HuH-7 (cell line): ENCODE measurements at regions not wholly inside any gene's neighbourhood (a gene's known extent, or its start where the extent isn't known, plus 50 kb on each side); places are given as distances from the start of the nearest gene placed in this dataset.

Source experiments
- DNase-seq: peaks from one replicate; pipeline ENCODE4 v3.0.0; 2011; ENCODE audit warnings: low spot score

DNA sequence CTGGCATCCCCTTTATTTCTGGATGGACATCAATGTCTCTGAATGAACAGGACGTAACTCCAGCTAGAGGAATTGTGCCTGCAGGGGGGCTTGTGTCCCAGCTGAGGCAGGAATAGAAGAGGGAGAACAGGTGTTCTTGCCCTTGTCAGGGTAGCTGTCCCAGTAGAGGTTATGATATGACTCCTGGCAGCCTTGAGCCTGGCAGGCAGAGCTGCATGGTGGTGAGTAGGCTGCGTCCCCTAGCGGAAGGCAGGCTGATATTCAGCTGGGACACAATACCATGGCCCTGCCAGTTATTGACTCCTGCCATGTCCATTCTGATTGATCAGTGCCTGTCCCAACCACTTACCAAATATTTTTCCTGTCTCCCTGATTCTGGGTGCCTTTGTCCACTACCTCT is 197.2 kb downstream of the RAP2A start:
- DNase-seq, result peak; percentile 6

DNA sequence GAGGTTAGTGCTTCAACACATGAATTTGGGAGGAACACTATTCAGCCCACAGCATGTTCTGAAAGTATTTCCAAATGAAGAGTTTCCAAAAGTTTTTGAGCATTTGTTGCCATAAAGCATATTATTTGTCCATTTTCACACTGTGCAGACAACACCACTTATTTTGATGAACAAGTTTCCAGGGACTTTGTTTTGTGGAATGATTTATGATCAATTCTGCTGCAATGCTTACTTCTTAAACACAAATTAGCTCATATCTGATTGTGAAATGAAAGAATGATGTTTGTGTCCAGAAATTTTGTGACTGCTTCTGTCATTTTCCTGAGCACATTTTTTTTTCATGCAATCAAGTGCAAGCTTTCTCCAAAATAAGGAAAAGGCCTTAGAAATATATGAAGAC is 205.3 kb downstream of the RAP2A start:
- no peak for DNase-seq

DNA sequence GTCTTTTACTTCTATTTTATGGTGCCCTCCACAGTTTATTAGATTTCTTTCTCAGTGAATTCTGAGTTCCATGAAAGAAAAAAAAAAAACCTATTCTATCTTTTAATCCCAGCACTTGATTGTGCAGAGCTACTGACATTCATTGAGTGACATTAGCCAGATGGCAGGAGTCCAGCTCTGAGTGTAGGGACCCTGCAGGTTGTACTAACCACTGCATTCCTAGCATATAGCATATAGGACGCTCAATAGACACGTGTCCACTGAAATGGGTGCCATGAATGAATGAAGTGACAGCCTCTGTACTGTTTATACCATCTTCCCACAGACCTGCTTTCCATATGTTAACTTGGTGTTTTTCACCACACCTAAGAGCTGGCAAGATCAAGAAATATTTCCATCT is 206.3 kb downstream of the RAP2A start:
- DNase-seq, result no peak

DNA sequence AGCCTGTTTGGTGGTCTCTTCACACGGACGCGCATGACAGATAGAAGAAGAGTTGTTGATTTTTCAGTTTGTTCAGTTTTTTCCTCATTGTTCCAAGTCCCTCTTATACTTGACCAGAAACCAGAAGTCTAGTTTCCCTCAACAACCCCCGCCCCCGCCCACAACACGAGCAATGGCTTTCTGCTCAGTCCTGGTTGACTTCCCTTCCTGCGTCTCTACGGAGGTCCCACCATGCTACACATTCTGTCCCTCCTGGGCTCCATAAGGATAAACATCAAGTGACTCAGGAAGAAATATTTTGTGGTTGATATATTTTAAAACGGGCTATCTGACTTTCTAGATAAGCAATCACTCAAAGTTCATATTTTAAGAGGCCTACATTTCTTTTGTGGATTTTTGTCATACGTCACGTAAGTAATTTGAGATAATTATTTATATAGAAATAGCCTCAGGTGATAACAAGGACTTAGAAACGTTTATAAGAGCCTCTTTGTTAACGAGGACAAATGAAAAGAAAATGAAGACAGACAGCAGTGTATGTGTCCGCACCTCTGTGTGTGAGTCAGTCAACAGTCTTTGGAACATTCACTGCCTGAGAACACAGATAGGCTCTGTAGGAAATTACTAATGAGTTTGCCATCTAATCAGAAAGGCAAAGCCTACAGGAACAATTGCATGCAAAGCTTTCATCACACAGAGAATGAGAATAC is 214.4 kb downstream of the RAP2A start:
- no peak for DNase-seq

DNA sequence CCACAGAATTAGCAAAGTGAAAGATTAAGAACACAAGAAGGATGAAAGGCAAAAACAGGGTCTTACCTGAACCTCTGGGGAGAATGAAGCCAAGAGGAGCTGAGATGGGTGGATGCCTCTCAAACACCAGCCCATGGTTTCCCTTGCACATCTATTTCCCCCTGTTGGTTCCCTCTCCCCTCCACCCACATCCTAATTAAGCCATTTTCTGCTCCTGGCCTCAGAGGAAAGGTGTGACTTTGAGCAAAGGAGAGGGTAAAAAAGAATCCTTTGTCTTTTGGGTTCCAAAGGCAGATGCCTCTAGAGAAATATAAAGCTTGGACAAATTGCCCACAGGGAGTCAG is 214.9 kb downstream of the RAP2A start:
- no peak for DNase-seq

DNA sequence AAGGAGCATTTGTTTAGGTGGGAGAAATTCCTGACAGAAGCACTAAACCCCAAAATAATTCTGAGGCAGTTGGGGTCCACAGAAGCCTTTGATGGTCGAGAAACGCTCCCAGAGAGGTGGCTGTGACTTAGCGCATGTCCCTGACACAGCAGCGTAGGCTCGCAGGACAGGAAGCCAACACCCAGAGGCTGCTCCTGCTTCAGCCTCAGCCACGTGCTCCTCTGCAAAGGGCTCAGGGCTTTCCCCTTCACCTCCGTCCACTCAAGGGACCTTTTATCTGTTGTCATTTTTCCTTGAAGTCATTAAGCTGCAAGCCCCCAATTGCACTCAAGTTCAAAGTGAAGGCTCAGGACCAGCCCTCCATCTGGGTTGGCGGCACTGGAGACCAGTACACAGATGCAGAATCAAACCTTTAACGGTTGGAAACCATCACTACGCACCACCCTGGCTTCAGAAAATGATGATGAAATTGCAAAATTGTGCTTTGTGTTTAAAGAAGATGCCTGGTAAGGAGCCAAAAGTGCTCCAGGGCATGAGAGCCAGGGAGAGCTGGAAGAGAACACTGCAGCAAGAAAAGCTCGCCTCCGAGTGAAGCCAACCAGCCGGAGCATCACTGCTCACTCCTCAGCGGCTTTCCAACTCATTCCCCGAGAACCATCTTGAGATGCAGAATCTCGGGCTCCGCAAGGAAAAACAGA is 219.6 kb downstream of the RAP2A start:
- no peak for DNase-seq

DNA sequence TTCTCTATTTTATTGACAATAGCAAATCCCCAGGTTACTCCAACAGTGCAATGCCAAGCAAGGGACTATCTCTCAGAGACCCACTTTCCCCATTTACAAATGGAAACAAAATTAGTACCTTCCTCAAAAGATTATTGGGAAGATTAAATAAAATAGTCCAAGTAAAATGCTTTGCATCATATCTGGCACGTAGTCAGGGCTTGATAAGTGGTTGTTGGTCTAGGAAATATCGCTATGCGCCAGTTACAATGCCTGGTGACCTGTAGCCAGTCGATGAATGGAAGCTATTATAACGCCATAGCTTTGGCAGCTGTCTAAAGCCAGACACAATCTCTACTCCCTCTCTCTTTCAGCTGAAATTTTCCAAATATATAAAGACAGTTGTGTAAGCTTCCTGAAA is 220.3 kb downstream of the RAP2A start:
- DNase-seq, result no peak

DNA sequence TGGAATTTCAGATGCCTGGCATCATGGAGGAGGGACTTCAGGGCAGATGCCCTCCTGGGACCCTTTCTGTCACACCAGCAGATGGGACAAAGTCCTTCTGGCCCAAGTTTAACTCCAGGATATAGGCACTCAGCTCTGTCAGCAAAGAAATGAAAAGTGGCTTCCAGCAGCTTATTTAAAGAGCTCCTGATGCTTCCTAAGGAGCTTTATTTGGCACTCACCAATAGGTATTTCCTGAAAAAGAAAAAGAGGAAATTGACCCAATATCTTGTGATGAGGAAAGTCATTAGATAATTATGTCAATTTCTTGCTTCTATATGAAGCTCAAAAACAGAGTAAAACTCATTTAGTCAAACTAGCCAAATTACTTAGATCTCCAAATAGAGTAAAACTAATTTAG is 224.6 kb downstream of the RAP2A start:
- no peak for DNase-seq

DNA sequence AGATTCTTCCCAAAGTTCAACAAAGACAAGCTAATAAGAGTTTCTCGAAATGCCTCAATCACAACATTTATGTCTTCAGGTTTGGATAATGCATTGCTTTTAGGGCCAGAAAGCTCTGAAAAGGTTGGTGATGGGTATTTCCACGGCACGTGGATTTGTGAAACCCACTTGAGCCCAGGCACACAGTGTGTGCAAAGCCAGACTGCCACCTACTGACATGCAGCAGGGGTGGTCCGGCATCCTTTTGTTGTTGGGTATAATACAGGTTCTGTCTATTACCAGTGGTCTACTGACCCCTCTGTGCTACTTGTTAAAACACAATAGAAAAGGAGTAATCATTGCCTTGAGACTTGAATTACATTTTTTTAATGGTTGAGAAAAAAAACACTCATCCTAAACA is 225.6 kb downstream of the RAP2A start:
- DNase-seq, result peak; percentile 2

DNA sequence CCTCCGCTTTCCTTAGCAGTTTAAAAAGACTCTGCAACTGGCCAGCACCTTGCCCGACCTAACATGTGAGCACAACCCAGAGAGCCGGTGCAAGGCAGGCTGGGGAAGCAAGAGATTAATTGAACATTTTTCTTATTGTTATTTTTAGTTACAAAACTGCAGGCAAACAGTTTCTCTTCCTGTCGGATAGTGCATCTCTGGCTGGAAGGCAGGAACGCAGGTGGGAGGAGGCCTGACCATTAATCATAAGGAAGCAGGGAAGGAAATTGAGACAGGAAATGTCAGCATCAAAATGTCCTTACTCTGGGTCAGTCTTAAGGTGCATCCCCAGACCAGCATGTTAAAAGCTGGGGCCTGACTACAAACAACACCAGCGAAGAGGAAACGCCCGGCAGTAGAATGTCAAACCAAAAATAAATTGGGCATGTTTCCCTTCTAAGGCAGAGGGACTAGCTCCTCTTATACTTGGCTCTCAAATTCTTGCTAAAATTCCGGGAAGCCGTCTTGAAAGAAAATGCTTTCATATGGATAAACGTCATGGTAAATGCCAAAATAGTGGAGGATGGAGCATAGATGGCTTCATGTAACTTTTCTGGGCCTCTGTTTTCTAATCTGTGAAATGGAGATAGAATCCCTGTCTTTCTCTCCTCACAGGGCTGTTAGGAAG is 226.8 kb downstream of the RAP2A start:
- DNase-seq, result no peak

DNA sequence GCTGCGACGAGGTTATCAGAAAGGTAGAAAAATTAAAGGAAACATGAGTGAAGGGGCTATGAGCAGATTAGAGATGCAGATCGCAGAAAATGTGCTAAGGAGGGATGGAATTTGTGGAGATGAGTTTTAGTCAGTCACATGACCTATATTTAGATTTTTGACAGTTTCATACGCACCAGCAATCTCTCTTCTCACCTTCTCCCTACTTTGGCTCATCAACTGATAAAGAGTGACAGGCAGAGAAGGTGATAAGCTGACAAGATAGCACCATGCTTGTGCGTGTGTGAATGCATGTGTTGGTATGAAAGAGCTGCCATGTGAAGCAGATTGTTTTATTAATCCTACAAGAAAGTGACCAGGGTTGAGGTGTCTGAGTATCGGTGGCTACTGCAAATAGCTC is 252.6 kb downstream of the RAP2A start:
- DNase-seq, result no peak

DNA sequence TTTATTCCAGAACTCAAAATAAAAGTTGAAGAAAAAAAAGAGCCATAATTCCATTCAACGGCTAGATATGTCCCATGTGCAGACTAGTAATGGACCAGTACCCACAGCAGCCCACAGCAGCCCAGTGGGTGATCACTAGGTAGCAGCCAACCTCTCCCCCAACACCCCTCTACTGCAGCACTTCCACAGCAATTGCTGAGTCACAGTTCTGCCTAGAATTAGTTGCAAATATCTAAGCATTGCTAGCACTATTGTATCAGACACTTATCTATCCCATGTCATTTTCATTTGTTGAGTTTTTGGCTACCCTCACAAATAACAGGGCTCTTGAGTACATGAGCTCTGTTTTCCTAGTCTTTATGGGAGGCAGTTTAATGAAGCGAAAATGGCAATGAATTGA is 258.7 kb downstream of the RAP2A start:
- DNase-seq, result no peak

DNA sequence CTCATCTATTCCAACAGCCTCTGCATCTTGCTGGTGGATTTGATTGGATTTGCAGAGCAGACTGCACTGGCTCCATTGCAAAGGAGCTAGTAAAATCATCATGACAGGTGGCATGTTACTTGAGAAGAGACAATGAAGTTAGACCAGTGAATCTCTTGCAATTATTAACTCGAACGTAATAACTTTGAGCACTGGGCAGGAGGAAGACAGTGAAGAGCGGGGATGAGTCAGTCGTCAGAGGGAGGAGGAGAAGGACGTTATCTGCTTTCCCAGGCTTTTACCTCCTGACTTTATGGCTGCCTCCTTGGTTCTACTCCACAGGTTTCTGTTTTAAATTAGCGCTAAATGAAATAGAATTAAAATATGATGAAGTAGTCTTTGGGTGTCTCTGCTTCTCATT is 257.8 kb upstream of the IPO5 start:
- DNase-seq, result no peak

DNA sequence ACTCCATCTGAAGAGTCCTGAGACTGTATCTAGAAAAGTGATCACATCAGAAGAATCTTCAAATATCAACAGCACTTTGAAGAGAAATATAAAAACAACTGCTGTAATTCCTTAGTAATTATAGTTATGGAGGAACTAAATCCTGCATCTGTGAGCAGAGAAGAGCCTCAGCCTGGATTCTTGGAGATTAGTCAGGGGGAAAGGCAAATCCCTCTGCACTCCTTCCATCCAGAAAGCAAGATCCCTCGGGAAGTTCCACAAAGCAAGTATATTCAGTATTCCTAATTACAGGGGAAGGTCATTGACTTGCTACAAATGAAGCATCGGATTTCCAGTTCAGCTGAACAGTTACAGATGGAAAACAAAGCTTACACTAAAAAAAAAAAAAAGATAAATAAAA is 256.6 kb upstream of the IPO5 start:
- DNase-seq, result no peak

DNA sequence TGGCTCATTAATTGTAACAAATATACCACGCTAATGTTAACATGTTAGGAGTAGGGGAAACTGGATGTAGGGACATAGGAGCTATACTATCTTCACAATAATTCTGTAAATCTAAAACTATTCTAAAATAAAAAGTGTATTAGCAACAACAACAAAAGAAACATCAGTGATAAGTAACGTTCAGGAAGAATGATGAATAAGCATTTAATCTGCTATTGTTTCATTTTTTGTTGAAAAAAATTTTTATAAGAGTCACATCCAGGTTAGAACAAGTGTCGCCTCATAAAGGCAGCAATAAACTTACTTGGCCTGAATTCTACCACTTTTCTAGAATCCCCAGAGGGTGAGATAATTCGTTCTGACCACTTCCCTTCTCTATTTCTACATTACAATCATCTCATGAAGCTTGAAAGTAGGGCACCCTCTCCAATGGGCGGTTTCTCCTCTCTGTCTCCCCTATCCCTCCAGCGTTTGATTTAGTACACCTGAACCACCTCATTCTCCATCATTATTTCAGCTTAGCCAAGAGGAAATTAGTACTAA is 253.1 kb upstream of the IPO5 start:
- DNase-seq, result no peak

DNA sequence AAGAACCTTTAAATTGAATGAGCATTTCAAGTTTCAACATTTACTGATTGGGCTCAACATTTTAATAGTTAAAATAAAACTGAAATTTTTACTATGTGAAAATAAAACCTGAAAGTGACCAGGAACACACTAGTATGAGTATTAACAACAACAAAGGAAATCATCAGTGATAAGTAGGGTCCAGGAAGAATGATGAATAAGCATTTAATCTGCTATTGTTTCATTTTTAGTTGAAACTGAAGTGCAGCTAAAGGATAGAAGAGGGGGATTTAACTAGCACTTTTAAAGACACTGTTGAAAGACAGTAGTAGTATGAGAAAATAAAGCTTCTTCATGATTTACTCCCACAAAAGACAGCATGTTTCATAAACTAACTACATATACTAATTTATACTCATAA is 250.9 kb upstream of the IPO5 start:
- no peak for DNase-seq

DNA sequence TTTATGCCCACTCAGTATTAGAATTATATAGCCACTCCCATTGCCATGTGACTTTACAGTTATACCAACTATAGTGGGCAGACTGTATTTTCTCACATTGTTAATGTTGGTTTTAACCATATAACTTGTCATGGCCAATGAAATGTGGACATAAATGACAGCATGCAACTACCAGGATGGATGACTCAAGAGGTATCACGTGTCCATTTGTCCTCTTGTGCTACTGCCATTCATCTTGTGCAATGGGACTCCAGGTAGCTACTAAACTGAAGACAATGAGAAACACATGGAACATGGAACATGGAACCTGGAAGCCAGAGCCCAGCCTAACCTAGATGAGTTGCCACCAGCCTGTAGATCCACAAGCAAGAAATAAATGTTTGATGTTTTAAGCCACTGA is 242.7 kb upstream of the IPO5 start:
- DNase-seq, result no peak

DNA sequence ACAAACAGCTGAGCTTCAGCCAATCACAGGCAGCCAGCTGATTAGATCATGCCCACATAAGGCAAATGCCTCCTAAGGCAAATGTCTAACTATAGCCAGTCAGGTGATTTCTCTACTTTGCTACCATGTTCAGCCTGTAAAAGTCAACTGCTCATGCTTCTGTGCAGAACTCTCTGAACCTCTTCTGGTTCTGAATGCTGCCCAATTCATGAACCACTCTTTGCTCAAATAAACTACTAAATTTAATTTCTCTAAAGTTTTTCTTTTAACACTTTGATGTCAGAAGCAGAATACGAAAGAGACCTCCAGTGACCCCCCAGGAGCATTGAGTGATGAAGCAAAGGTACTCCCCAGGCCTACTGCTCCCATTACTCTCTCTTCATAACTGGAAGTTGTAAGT is 240.7 kb upstream of the IPO5 start:
- no peak for DNase-seq

DNA sequence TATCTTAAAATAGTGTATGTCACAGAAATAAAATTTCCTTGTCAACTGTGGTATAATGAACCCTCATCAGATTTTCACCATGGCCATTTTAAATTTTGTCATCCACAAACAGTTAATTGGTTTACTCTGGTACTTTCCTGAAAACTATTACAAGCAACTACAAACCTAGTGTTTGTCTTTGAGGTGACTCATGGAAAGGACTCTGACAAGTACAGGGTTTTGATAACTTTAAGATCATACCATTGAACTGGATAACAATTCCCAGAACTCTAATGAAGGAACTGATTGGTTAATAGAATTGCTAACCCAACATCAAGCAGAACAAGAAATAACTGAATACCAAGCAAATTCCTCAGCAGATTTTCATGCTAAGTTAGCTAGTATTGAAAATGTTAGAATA is 237.7 kb upstream of the IPO5 start:
- no peak for DNase-seq

DNA sequence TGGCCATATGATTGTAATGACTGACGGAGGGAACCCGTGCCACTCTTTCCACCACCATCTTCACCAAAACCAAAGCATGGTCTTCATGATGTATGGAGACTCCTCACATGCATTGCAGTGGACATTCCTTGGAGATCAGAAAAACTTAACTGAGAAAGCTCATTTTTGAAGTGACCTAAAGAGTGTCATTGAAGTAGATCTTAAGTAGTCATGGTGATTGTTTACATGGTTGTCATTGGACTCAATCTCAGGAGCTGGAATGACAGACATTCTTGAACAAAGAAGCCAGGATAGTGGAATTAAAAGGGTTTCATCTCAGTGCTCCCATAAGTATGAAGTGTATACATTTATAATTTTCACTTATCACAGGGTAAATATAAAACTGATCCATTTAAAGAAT is 236.7 kb upstream of the IPO5 start:
- DNase-seq, result no peak

DNA sequence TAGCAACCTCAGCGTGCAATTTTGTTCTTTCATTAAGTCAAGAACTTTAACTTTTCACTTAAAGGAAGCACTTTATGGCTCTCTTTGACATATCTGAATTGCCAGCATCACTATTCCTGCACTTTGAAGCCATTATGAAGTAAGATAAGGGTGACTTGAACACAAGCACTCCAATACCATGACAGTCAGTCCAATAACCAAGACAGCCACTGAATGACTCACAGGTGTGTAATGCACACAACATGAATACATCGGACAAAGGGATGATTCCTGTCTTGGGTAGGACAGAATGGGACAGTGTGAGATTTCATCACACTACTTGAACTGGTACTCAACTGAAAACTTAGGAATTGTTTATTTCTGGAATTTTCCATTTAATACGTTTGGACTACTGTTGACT is 233.7 kb upstream of the IPO5 start:
- DNase-seq, result no peak

DNA sequence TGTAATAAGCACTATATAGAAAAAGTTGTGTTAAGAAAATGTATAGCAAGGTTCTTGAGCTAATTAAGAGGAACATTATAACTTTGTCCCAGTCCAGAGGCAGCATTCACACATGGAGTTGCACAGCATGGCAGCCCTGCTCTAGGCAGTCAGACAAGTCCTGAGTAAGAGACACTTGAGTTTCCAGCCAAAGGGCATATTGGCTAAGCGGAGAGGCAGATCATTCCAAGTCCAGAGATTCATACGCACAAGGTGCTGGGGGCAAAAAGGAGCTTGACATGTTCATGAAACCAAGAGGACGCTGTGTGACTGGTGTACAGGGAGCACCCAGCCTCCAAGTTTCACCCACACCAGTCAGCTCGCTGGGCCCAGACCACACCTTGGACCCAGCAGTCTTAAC is 232.6 kb upstream of the IPO5 start:
- no peak for DNase-seq

DNA sequence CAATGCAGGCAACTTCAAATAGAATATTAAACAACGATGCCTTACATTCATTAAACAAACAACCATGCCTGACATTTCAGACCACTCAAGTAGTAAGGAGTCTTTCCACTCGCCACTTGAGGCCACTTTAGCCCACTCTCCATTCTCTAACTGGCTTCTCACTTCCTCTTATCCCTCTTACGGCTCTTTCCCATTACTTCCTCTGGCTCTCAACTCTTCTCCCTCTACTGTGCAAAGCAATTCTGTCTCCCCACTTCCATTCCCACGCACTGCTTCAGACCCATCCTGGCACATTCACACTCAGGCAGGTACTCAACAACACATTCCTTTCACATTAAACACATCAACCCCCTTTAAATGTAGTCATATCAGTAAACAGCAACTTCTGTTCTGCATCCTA is 229.8 kb upstream of the IPO5 start:
- no peak for DNase-seq

DNA sequence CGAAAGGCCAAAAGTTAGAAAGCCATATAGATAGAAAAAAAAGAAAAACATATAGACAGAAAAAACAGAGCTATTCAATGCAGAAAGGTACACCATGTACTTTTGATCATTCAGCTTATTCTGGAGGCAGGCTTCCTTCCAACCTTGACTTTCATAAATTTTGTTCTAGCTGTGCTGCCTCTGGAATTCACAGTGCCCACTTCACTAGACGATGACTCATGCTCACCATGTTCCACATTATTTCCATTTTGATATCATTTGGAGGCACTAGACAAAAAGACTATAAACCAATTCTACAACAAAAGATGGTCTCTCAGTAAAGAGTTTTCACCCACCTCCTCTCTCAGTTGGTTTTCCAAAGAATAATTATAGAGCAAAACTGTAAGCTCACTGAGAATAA is 229.0 kb upstream of the IPO5 start:
- no peak for DNase-seq
